ENCODE measurements at regions not wholly inside any gene's neighbourhood (a gene's known extent, or its start where the extent isn't known, plus 50 kb on each side); places are given as distances from the start of the nearest gene placed in this dataset.
"Not testable (repeated sequence)": the region's sequence is repeated elsewhere in the genome, so short reads cannot be mapped to it uniquely, and the experiment has no call there.

GRCh38 chr2:82256983-82257632 lies 1952.6 kb upstream of the LRRTM1 start:
- no peak for DNase-seq

- no peak for DNase-seq
These were observed 1951.7 kb upstream of the LRRTM1 start for GRCh38 chr2:82256288-82256687.

DNA sequence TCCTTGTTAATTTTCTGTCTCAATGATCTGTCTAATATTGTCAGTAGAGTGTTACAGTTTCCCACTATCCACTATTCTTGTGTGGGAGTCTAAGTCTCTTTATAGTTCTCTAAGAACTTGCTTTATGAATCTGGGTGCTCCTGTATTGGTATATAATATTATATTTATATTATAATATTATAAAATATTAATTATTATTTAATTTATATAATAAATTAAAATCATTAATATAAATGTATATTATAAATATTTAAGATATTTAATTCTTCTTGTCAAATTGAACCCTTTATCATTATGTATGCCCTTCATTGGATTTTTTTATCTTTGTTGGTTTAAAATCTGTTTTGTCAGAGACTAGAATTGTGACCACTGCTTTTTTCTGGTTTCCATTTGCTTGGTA lies 1950.2 kb upstream of the LRRTM1 start:
- DNase-seq: no peak

GRCh38 chr2:82246220-82246775 lies 1941.7 kb upstream of the LRRTM1 start:
- DNase-seq: no peak

GRCh38 chr2:82239176-82239575 lies 1934.6 kb upstream of the LRRTM1 start:
- DNase-seq: no peak

GRCh38 chr2:82237994-82238662 lies 1933.6 kb upstream of the LRRTM1 start:
- DNase-seq: no peak

DNA sequence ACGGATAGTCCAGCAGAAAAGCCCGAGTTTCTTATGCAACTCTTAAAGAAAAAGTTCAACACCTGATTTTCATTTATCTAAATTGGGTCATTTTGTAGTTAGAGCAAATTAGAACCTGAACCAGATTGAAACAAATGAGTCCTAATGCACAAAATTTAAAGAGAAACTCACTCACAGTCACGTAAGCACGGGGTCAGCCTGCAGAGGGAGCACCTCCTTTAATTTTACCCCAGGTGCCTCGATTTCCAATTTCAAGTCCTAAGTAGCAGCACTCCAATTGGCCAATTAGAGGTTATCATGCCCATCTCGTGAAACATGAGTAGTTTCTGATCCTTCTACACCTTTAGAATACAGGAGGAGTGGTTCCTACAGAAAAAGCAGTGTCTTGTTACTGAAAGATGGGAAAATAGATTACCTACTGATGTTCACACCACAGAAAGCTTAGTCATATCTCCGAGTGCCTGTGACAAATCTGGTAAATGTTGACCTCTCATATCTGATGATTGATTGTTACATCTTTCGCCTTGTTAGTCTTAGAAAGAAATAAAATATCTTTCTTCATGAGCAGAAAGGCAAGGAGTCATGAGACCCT lies 1929.8 kb upstream of the LRRTM1 start:
- DNase-seq: no peak

GRCh38 chr2:82233806-82234205 lies 1929.3 kb upstream of the LRRTM1 start:
- DNase-seq: no peak

GRCh38 chr2:82230406-82230805 lies 1925.9 kb upstream of the LRRTM1 start:
- no peak for DNase-seq

DNA sequence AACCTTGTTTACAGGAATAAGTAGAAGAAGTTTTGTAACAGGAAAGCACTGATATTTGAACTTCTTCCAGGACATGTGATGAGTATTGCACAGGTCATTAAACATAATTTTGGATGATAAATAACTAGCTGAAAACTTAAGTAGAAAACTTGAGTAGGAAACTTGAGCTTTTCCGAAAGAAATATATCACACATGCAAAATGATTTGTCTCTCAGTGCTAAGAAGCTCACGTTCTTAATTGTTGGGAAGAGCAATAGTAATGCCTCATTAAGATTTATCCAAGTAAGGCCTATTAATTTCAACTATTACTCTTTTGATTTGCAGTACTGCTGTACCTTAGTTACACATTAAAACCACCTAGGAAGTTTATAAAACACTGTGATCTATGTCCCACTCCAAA lies 1921.9 kb upstream of the LRRTM1 start:
- DNase-seq: no peak

GRCh38 chr2:82224301-82224940 lies 1919.9 kb upstream of the LRRTM1 start:
- DNase-seq: no peak

DNA sequence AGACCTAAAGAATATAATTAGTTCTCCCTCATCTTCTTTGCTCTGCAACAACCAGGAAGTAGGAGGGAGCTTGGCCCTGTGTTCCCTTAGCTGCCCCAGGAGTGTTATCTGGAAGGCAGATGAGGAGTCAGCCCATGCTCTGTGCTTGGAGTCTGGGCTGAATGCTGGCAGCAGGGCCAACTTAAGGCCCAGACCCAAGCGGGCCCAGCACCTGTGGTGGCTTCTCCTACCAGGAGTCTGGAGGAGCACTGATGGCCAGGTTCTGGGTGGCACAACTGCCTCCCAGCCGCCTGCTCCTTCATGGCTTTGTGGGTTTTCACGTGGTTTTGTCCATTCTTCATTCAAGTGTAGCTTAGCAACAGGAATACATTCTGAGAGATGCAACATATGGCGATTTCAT lies 1910.7 kb upstream of the LRRTM1 start:
- DNase-seq: no peak

GRCh38 chr2:82199493-82199852 lies 1894.9 kb upstream of the LRRTM1 start:
- DNase-seq: no peak

DNA sequence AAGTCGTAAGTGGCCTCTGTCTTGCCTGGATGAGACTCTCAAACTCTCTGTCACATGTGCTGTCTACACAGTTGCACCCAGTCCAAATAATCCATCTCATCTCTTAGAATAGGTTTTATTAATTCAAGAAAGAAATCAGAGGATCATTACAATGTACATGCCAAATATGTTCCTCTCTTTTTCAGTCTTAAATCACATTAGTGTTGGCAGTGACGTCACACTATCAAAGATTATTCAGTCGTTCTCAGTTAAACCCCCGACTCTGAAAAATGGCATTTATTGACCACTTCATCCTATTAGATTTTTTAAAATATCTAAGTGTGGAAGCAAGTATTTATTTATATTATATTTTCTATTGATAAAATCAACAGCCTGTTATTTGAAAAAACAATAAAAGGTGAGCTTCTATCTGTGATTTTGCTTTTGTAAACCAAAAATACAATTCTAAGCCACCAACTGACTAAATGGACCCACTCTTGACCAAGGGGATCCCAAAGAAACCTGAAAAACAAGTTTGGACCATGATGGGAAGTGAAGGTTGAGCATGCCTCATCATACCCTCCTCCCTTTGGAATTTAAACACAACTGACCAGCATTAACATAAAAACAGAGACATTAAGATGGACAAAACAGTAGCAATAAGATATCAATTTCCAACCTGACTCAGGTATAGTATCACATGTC lies 1894.4 kb upstream of the LRRTM1 start:
- no peak for DNase-seq

DNA sequence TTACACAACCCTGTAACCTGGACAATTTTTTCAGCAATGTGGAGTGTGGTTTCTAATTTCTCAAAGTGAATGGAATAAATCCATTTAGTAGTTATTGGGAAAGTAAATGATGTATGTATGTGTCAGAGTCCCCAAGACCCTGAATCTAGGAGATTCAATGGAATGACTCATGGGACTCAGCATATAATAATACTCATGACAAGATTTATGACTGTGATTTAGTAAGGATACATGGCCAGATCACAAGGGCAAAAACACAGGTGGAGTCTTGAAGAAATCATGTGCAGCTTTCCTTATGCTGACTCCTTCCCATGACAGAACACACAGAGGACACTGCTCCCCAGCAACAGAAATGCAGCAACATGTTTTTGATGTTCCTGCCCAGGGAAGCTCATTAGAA lies 1877.7 kb upstream of the LRRTM1 start:
- DNase-seq: no peak

DNA sequence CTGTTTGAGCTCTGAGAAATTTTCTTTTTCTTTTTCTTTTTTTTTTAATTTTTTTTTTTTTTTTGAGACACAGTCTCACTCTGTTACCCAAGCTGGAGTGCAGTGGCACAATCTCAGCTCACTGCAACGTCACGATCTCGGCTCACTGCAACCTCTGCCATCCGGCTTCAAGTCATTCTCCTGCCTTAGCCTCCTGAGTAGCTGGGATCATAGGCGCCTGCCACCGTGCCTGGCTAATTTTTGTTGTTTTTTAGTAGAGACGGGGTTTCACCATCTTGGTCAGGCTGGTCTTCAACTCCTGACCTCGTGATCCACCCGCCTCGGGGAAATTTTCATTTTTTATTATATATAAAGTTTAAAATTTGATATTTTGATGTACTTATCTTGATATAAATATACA lies 1870.7 kb upstream of the LRRTM1 start:
- DNase-seq: not testable (repeated sequence)

GRCh38 chr2:82172483-82172882 lies 1867.9 kb upstream of the LRRTM1 start:
- DNase-seq: no peak

DNA sequence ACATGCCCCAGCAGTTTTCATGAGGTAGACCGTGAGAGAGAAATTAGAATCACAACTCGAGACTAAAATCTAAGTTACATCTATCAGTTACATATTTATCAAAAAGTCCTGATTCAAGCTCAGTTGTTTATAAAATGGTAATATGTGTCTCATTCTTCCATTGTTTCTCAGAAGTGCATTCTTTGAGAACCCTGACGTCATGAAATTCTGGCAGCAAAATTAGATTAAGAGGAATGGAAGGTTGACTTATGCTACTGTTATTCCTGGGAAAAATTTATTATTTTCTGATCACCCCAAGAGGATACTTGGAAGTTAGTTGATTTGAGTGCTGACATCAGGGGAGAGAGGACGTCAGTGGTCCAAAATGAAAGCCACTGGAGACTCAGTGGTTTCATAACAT lies 1864.8 kb upstream of the LRRTM1 start:
- no peak for DNase-seq

GRCh38 chr2:82165377-82165776 lies 1860.8 kb upstream of the LRRTM1 start:
- no peak for DNase-seq

- no peak for DNase-seq
These were observed 1853.6 kb upstream of the LRRTM1 start for GRCh38 chr2:82158150-82158549.

- DNase-seq: no peak
These were observed 1850.9 kb upstream of the LRRTM1 start for GRCh38 chr2:82155469-82155868.

DNA sequence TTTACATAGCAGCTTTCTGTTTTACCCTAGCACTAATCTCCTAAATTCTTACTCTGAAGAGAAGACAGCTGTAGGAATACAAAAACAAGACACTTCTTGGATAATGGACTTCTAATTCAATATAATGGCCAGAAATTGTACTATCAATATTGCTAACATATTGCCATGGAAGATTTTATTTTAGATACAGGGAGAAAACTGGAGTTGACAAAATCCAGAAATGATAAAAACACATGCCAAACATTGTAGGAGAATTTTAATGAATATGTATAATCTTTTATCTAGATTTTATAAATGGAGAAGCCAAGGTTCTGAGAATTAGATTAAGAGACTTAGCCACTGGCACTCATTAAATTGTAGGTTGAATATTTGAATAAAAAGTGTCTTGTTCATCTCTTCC lies 1838.8 kb upstream of the LRRTM1 start:
- no peak for DNase-seq

DNA sequence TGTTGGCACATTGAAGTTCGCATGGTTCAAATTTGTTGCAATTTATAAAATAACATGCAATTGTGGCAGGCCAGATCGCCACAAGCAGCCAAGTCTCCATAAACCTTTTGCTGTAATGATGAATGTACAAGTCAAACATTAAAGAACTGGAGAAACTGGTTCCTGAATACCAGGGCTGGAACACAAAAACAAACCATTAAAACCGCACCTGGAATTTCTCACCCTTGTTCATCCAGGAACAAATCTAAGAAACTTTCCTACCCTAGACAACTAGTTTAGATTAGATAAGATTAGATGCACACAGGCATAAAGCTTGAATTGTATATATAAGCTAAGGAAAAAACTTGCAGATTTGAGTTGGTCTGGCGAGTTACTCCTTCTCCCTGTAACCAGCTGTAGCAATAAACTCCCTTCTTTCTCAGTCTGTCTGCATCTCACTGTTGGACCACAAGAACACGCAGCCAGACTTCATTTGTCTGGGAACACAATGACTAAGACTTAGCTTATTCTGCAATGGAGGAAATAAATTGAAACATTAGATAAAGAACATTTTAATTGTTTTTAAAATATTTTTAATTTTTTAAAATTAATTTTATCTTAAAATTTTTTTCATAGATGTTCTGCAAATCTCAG lies 1835.5 kb upstream of the LRRTM1 start:
- DNase-seq: no peak
